CD4-positive, CD25-positive, alpha-beta regulatory T cell (primary cell): ENCODE measurements at regions not wholly inside any gene's neighbourhood (a gene's known extent, or its start where the extent isn't known, plus 50 kb on each side); places are given as distances from the start of the nearest gene placed in this dataset.

Experiments
- ATAC-seq, 2 donors: fragments of 150-1000 bp; cut with Tn5 transposase; one replicate each; pipeline ENCODE4 v1.10.0; 2021; ENCODE audit warnings: low read depth in 2 of 2, moderate number of reproducible peaks in 2 of 2, moderate library complexity in 1 of 2
- DNase-seq, 3 donors: peaks; one replicate each; pipeline versions ENCODE4 v3.0.0 to v3.0.0-alpha.2; 2012 to 2022; ENCODE audit warnings: mixed read lengths in 1 of 3
- H3K27ac ChIP-seq: one replicate; pipeline ENCODE4 v1.7.0; 2013; ENCODE audit warnings: mild to moderate bottlenecking, low read length; ENCODE audit not compliant: insufficient read depth, poor library complexity, severe bottlenecking
- H3K27me3 ChIP-seq: one replicate; pipeline ENCODE4 v1.7.0; 2013; ENCODE audit warnings: low read length; ENCODE audit not compliant: control insufficient read depth, insufficient read depth
- H3K36me3 ChIP-seq: one replicate; pipeline ENCODE4 v1.7.0; 2013; ENCODE audit warnings: mild to moderate bottlenecking, low read length, moderate library complexity; ENCODE audit not compliant: control insufficient read depth, insufficient read depth
- H3K4me1 ChIP-seq: 2 replicates; pipeline ENCODE4 v1.7.0; 2013; ENCODE audit warnings: mild to moderate bottlenecking, low read length; ENCODE audit not compliant: insufficient read depth, control insufficient read depth, poor library complexity, severe bottlenecking
- H3K4me3 ChIP-seq: one replicate; pipeline ENCODE4 v1.7.0; 2013; ENCODE audit warnings: low read depth, mild to moderate bottlenecking, low read length, moderate library complexity
- H3K9me3 ChIP-seq, 2 experiments: 1 replicate in 1 of 2; 2 replicates in 1 of 2; pipeline ENCODE4 v1.7.0; 2013; ENCODE audit warnings: low read length in 2 of 2, mild to moderate bottlenecking in 1 of 2, moderate library complexity in 1 of 2; ENCODE audit not compliant: control insufficient read depth in 2 of 2
- H3K27ac Mint-ChIP-seq, 3 donors: one replicate each; pipeline ENCODE4 v1.8.0; 2020 to 2022; ENCODE audit warnings: mild to moderate bottlenecking in 3 of 3, mixed read lengths in 3 of 3, moderate library complexity in 2 of 3
- H3K27me3 Mint-ChIP-seq: one replicate; pipeline ENCODE4 v1.8.0; 2022; ENCODE audit warnings: mild to moderate bottlenecking, mixed read lengths
- H3K36me3 Mint-ChIP-seq: one replicate; pipeline ENCODE4 v1.8.0; 2020; ENCODE audit warnings: mixed read lengths
- H3K4me1 Mint-ChIP-seq, 4 donors: one replicate each; pipeline ENCODE4 v1.8.0; 2020 to 2022; ENCODE audit warnings: mixed read lengths in 4 of 4, mild to moderate bottlenecking in 1 of 4
- H3K4me3 Mint-ChIP-seq, 4 donors: one replicate each; pipeline ENCODE4 v1.8.0; 2020 to 2022; ENCODE audit warnings: mild to moderate bottlenecking in 4 of 4, mixed read lengths in 4 of 4, moderate library complexity in 3 of 4
- H3K9me3 Mint-ChIP-seq, 7 donors: one replicate each; pipeline ENCODE4 v1.8.0; 2020 to 2022; ENCODE audit warnings: mixed read lengths in 7 of 7, mild to moderate bottlenecking in 3 of 7, moderate library complexity in 2 of 7

GRCh38 chr3:141669434-141669833, 68.7 kb upstream of the RNF7 start:
- Mint-ChIP-seq H3K9me3 (peaks cover 0 to 19% (median 6%) of the 10 kb centered on the region in 7 donors), H3K4me3 (no peak overlapping the region), H3K27me3 (peaks cover 33% of the 10 kb centered on the region), H3K27ac (no peak overlapping the region), H3K4me1 (no peaks in the 10 kb centered on the region), H3K36me3 (no peaks in the 10 kb centered on the region)
- Histone ChIP-seq H3K36me3 (no peaks in the 10 kb centered on the region), H3K27ac (no peak overlapping the region), H3K27me3 (no peaks in the 10 kb centered on the region), H3K4me3 (no peak overlapping the region), H3K4me1 (no peaks in the 10 kb centered on the region), H3K9me3 (peaks cover 0 to 10% of the 10 kb centered on the region in 2 experiments)
- no peak for ATAC-seq
- DNase-seq = no peak

- Histone ChIP-seq H3K36me3 (no peaks in the 10 kb centered on the region), H3K27me3 (peaks cover 2% of the 10 kb centered on the region), H3K4me1 (no peaks in the 10 kb centered on the region), H3K27ac (no peak overlapping the region), H3K9me3 (no peaks in the 10 kb centered on the region), H3K4me3 (no peak overlapping the region)
- Mint-ChIP-seq H3K27me3 (peaks cover 9% of the 10 kb centered on the region), H3K4me3 (no peak overlapping the region), H3K4me1 (peaks cover 0 to 12% (median 8%) of the 10 kb centered on the region in 4 donors), H3K9me3 (peaks cover 0 to 8% (median 0%) of the 10 kb centered on the region in 7 donors), H3K36me3 (no peaks in the 10 kb centered on the region), H3K27ac (no peak overlapping the region)
- ATAC-seq (no peak), DNase-seq (no peak)
These were observed 60.4 kb upstream of the RNF7 start for GRCh38 chr3:141677701-141678100.

- H3K27me3 Mint-ChIP-seq = no peaks in the 10 kb centered on the region
These were observed 57.3 kb upstream of the RNF7 start for GRCh38 chr3:141680620-141681389.

GRCh38 chr3:141681390-141681780, 56.7 kb upstream of the RNF7 start:
- no peak overlapping the region for H3K4me3 ChIP-seq
- Mint-ChIP-seq H3K9me3 (peaks cover 0 to 3% (median 0%) of the 10 kb centered on the region in 7 donors), H3K36me3 (no peaks in the 10 kb centered on the region), H3K4me1 (peaks cover 0 to 13% (median 10%) of the 10 kb centered on the region in 4 donors), H3K27ac (no peak overlapping the region), H3K27me3 (no peaks in the 10 kb centered on the region), H3K4me3 (no peak overlapping the region)
- ATAC-seq (no peak), DNase-seq (no peak)
- no peaks in the 10 kb centered on the region for H3K4me1 ChIP-seq
- H3K36me3 ChIP-seq = no peaks in the 10 kb centered on the region
- peaks cover 2% of the 10 kb centered on the region for H3K27me3 ChIP-seq
- no peak overlapping the region for H3K27ac ChIP-seq
- no peaks in the 10 kb centered on the region for H3K9me3 ChIP-seq

More at GRCh38 chr3:141680620-141681389, 57.3 kb upstream of the RNF7 start:
- H3K4me3 ChIP-seq = no peak overlapping the region
- no peaks in the 10 kb centered on the region for H3K9me3 ChIP-seq
- DNase-seq (no peak), ATAC-seq (no peak)
- Mint-ChIP-seq H3K4me1 (peaks cover 0 to 12% (median 8%) of the 10 kb centered on the region in 4 donors), H3K36me3 (no peaks in the 10 kb centered on the region), H3K9me3 (peaks cover 0 to 3% (median 0%) of the 10 kb centered on the region in 7 donors), H3K27ac (no peak overlapping the region), H3K4me3 (no peak overlapping the region)
- H3K27ac ChIP-seq = no peak overlapping the region
- H3K36me3 ChIP-seq = no peaks in the 10 kb centered on the region
- no peaks in the 10 kb centered on the region for H3K4me1 ChIP-seq
- peaks cover 2% of the 10 kb centered on the region for H3K27me3 ChIP-seq

- no peak overlapping the region for H3K27ac Mint-ChIP-seq
- H3K4me1 ChIP-seq = no peaks in the 10 kb centered on the region
- DNase-seq = no peak
- H3K4me1 Mint-ChIP-seq = peaks cover 0 to 18% (median 14%) of the 10 kb centered on the region in 4 donors
- H3K36me3 ChIP-seq = no peaks in the 10 kb centered on the region
- no peaks in the 10 kb centered on the region for H3K27me3 ChIP-seq
- no peaks in the 10 kb centered on the region for H3K27me3 Mint-ChIP-seq
- no peaks in the 10 kb centered on the region for H3K36me3 Mint-ChIP-seq
- H3K4me3 Mint-ChIP-seq = peak overlapping the region in 1 of 4 donors; percentile 39
- H3K9me3 Mint-ChIP-seq = peaks cover 0 to 3% (median 0%) of the 10 kb centered on the region in 7 donors
- no peak for ATAC-seq
- no peaks in the 10 kb centered on the region for H3K9me3 ChIP-seq
- H3K27ac ChIP-seq = no peak overlapping the region
- no peak overlapping the region for H3K4me3 ChIP-seq
These were observed 56.1 kb upstream of the RNF7 start for GRCh38 chr3:141682007-141682406.

- H3K27ac ChIP-seq = no peak overlapping the region
- H3K27me3 ChIP-seq = no peaks in the 10 kb centered on the region
- no peaks in the 10 kb centered on the region for H3K9me3 ChIP-seq
- H3K4me3 Mint-ChIP-seq = no peak overlapping the region
- no peaks in the 10 kb centered on the region for H3K36me3 ChIP-seq
- H3K4me3 ChIP-seq = no peak overlapping the region
- H3K9me3 Mint-ChIP-seq = peaks cover 0 to 3% (median 0%) of the 10 kb centered on the region in 7 donors
- DNase-seq = no peak
- H3K4me1 ChIP-seq = no peaks in the 10 kb centered on the region
- ATAC-seq = no peak
- H3K27ac Mint-ChIP-seq = no peak overlapping the region
- H3K36me3 Mint-ChIP-seq = no peaks in the 10 kb centered on the region
- no peaks in the 10 kb centered on the region for H3K27me3 Mint-ChIP-seq
- peaks cover 0 to 20% (median 15%) of the 10 kb centered on the region in 4 donors for H3K4me1 Mint-ChIP-seq
These were observed 55.2 kb upstream of the RNF7 start for GRCh38 chr3:141682921-141683320.

- H3K27me3 Mint-ChIP-seq = no peaks in the 10 kb centered on the region
- ATAC-seq (no peak), DNase-seq (no peak)
- peak overlapping the region in 1 of 3 donors; percentile 15 for H3K27ac Mint-ChIP-seq
- Histone ChIP-seq H3K4me1 (no peaks in the 10 kb centered on the region), H3K4me3 (no peak overlapping the region), H3K36me3 (no peaks in the 10 kb centered on the region), H3K9me3 (no peaks in the 10 kb centered on the region), H3K27me3 (no peaks in the 10 kb centered on the region), H3K27ac (no peak overlapping the region)
- H3K4me1 Mint-ChIP-seq = peaks cover 0 to 20% (median 15%) of the 10 kb centered on the region in 4 donors
- no peak overlapping the region for H3K4me3 Mint-ChIP-seq
- peaks cover 0 to 1% (median 0%) of the 10 kb centered on the region in 7 donors for H3K9me3 Mint-ChIP-seq
- no peaks in the 10 kb centered on the region for H3K36me3 Mint-ChIP-seq
These were observed 53.3 kb upstream of the RNF7 start for GRCh38 chr3:141684758-141685157.
